K562 (cell line): ENCODE measurements at regions not wholly inside any gene's neighbourhood (a gene's known extent, or its start where the extent isn't known, plus 50 kb on each side); places are given as distances from the start of the nearest gene placed in this dataset.

Experiments
- HNRNPK ChIP-seq: fragments of 200-400 bp; formaldehyde crosslinking; IDR thresholded peaks from one replicate; pipeline ENCODE4 v1.6.1; 2018; ENCODE audit warnings: mild to moderate bottlenecking, low read depth, low read length; ENCODE audit not compliant: poor library complexity, severe bottlenecking
- NR3C1 ChIP-seq: sonication (generic); formaldehyde crosslinking; IDR thresholded peaks from 2 replicates; pipeline ENCODE4 v1.8.1; 2022; ENCODE audit warnings: missing genetic modification reagents
- ZBTB8A ChIP-seq: fragments of 450-650 bp; IDR thresholded peaks from 2 replicates; pipeline ENCODE4 v1.6.1; 2018; ENCODE audit warnings: mild to moderate bottlenecking, moderate library complexity; ENCODE audit not compliant: partially characterized antibody
- ZNF75A ChIP-seq: fragments of 450-650 bp; formaldehyde crosslinking; IDR thresholded peaks from 2 replicates; pipeline ENCODE4 v1.4.0; 2020; ENCODE audit warnings: mild to moderate bottlenecking
- TF ChIP-seq, protein P1 (sequence below), 2 experiments: fragments of 450-650 bp; formaldehyde crosslinking in 1 of 2; IDR thresholded peaks; 2 replicates each; pipeline versions ENCODE4 v1.4.0 to v1.6.1; 2014 to 2020; ENCODE audit warnings: mild to moderate bottlenecking in 2 of 2, borderline replicate concordance in 1 of 2, low read depth in 1 of 2
- TF ChIP-seq, protein P2 (sequence below), 2 experiments: fragments of 450-650 bp; IDR thresholded peaks; 2 replicates each; pipeline ENCODE4 v1.6.1; 2016; ENCODE audit warnings: mild to moderate bottlenecking in 2 of 2, borderline replicate concordance in 1 of 2, low read depth in 1 of 2, moderate library complexity in 1 of 2

DNA sequence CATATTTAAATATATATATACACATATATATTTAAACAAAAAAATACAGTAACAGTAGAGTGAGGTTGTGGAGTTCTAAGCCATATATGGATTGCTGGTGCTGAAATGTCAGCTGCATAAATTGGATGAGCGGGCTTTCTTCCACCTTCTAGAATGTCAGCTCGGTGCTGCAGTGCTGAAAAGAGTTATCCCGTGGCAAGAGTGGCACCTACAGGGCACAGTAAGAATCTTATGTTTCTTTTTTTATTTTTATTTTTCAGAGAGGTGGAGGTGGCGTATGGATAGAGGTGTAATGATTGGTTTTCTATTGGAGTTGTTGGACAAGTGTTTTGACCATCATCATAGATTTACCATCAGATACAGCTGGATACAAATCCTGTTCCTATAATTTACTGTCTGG, 86.2 kb upstream of the DYNC1I1 start (continued):
- TF ChIP-seq, protein P1, sequence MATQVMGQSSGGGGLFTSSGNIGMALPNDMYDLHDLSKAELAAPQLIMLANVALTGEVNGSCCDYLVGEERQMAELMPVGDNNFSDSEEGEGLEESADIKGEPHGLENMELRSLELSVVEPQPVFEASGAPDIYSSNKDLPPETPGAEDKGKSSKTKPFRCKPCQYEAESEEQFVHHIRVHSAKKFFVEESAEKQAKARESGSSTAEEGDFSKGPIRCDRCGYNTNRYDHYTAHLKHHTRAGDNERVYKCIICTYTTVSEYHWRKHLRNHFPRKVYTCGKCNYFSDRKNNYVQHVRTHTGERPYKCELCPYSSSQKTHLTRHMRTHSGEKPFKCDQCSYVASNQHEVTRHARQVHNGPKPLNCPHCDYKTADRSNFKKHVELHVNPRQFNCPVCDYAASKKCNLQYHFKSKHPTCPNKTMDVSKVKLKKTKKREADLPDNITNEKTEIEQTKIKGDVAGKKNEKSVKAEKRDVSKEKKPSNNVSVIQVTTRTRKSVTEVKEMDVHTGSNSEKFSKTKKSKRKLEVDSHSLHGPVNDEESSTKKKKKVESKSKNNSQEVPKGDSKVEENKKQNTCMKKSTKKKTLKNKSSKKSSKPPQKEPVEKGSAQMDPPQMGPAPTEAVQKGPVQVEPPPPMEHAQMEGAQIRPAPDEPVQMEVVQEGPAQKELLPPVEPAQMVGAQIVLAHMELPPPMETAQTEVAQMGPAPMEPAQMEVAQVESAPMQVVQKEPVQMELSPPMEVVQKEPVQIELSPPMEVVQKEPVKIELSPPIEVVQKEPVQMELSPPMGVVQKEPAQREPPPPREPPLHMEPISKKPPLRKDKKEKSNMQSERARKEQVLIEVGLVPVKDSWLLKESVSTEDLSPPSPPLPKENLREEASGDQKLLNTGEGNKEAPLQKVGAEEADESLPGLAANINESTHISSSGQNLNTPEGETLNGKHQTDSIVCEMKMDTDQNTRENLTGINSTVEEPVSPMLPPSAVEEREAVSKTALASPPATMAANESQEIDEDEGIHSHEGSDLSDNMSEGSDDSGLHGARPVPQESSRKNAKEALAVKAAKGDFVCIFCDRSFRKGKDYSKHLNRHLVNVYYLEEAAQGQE (IDR thresholded peaks at IDR 0.05; ENCODE audit: borderline replicate concordance): peak; percentile 20; the same call in 1 of the 2 replicates
- TF ChIP-seq, protein P1 (CRISPR knock-in tag; IDR thresholded peaks at IDR 0.05; ENCODE audit: low read depth): no peak
- TF ChIP-seq NR3C1 (CRISPR knock-in tag) (no peak), HNRNPK (no peak), ZBTB8A (no peak), ZNF75A (CRISPR knock-in tag) (no peak)
- TF ChIP-seq, protein P2, sequence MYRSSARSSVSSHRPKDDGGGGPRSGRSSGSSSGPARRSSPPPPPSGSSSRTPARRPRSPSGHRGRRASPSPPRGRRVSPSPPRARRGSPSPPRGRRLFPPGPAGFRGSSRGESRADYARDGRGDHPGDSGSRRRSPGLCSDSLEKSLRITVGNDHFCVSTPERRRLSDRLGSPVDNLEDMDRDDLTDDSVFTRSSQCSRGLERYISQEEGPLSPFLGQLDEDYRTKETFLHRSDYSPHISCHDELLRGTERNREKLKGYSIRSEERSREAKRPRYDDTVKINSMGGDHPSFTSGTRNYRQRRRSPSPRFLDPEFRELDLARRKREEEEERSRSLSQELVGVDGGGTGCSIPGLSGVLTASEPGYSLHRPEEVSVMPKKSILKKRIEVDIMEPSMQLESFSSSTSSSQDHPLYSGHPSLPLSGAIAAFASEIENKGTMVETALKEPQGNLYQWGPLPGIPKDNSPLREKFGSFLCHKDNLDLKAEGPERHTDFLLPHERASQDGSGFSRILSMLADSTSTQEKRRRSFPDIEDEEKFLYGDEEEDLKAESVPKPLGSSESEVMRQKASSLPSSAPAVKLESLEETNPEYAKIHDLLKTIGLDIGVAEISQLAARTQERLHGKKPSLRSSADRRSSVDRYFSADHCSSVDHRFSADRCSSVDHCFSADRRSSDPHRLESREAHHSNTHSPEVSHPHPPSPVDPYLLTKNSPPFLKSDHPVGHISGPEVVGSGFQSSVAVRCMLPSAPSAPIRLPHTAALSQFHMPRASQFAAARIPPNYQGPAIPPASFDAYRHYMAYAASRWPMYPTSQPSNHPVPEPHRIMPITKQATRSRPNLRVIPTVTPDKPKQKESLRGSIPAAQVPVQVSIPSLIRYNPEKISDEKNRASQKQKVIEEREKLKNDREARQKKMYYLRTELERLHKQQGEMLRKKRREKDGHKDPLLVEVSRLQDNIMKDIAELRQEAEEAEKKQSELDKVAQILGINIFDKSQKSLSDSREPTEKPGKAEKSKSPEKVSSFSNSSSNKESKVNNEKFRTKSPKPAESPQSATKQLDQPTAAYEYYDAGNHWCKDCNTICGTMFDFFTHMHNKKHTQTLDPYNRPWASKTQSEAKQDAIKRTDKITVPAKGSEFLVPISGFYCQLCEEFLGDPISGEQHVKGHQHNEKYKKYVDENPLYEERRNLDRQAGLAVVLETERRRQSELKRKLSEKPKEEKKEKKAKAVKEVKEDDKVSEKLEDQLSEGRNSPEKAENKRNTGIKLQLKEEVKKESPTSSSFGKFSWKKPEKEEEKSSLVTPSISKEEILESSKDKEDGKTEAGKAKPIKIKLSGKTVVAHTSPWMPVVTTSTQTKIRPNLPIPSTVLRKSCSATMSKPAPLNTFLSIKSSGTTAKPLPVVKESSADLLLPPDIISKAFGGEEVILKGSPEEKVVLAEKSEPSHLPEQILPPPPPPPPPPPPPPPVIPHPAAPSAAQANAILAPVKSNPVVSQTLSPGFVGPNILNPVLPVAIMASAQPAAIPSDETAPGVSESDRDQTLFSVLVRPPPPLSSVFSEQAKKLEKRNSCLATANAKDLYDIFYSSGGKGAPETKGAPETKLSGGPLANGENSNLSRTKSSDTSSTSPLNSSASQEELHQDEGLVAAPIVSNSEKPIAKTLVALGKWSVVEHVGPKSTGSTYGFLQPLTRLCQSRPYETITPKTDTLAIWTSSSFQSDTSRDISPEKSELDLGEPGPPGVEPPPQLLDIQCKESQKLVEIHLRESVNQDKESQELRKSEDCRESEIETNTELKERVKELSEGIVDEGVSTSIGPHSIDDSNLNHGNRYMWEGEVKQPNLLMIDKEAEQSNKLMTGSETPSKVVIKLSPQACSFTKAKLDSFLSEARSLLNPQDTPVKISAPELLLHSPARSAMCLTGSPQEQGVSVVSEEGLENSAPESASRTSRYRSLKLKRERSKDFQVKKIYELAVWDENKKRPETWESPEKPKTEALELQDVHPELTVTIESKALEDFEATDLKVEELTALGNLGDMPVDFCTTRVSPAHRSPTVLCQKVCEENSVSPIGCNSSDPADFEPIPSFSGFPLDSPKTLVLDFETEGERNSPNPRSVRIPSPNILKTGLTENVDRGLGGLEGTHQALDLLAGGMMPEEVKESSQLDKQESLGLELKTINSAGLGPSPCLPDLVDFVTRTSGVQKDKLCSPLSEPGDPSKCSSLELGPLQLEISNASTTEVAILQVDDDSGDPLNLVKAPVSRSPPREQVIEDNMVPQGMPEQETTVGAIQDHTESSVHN (IDR thresholded peaks at IDR 0.05; ENCODE audit: borderline replicate concordance in 1 of 2, low read depth in 1 of 2): no peak
